Neural cell (in vitro differentiated cells): ENCODE measurements at regions not wholly inside any gene's neighbourhood (a gene's known extent, or its start where the extent isn't known, plus 50 kb on each side); places are given as distances from the start of the nearest gene placed in this dataset.
"Not testable (repeated sequence)": the region's sequence is repeated elsewhere in the genome, so short reads cannot be mapped to it uniquely, and the experiment has no call there.

Source experiments
- H2AFZ ChIP-seq: fragments of 200-600, 300-800 bp; sonication (generic), shearing (Covaris generic); 2 replicates; pipeline ENCODE4 v1.6.0; 2014; ENCODE audit warnings: low read depth, mild to moderate bottlenecking, antibody characterized with exemption, low read length, moderate library complexity
- H3F3A ChIP-seq: fragments of 200-600 bp; shearing (Covaris generic); 2 replicates; pipeline ENCODE4 v1.6.1; 2016; ENCODE audit warnings: mild to moderate bottlenecking, moderate library complexity, mixed read lengths, antibody characterized with exemption, low read length; ENCODE audit not compliant: insufficient read depth, poor library complexity, severe bottlenecking
- H3K27ac ChIP-seq: fragments of 200-600, 300-800 bp; sonication (generic), shearing (Covaris generic); 2 replicates; pipeline ENCODE4 v1.5.1; 2014; ENCODE audit warnings: mild to moderate bottlenecking, low read length, moderate library complexity
- H3K27me3 ChIP-seq: fragments of 300-800, 200-600 bp; sonication (generic), shearing (Covaris generic); 2 replicates; pipeline ENCODE4 v1.6.0; 2014; ENCODE audit warnings: mild to moderate bottlenecking, low read depth, low read length, moderate library complexity; ENCODE audit not compliant: insufficient read depth
- H3K36me3 ChIP-seq: fragments of 300-800, 200-600 bp; sonication (generic), shearing (Covaris generic); 2 replicates; pipeline ENCODE4 v1.5.1; 2014; ENCODE audit warnings: mild to moderate bottlenecking, antibody characterized with exemption, low read length, moderate library complexity; ENCODE audit not compliant: insufficient read depth
- H3K4me2 ChIP-seq: fragments of 300-800, 200-600 bp; sonication (generic), shearing (Covaris generic); 2 replicates; pipeline ENCODE4 v1.6.0; 2014; ENCODE audit warnings: mild to moderate bottlenecking, low read length
- H3K4me3 ChIP-seq: fragments of 300-800, 200-600 bp; sonication (generic), shearing (Covaris generic); 2 replicates; pipeline ENCODE4 v1.5.1; 2014; ENCODE audit warnings: mild to moderate bottlenecking, low read length, moderate library complexity
- H3K79me2 ChIP-seq: fragments of 200-600 bp; shearing (Covaris generic); replicated peaks from 2 replicates; pipeline ENCODE4 v1.6.0; 2014; ENCODE audit warnings: mild to moderate bottlenecking, low read length, moderate library complexity; ENCODE audit not compliant: insufficient read depth
- H3K9ac ChIP-seq: fragments of 300-800, 200-600 bp; sonication (generic), shearing (Covaris generic); 2 replicates; pipeline ENCODE4 v1.6.1; 2016; ENCODE audit warnings: mild to moderate bottlenecking, low read length, mixed read lengths
- H3K9me2 ChIP-seq: fragments of 200-600 bp; shearing (Covaris generic); 2 replicates; pipeline ENCODE4 v1.6.1; 2016; ENCODE audit warnings: mild to moderate bottlenecking, low read length, mixed read lengths; ENCODE audit not compliant: insufficient read depth
- H3K9me3 ChIP-seq: fragments of 200-600, 300-800 bp; sonication (generic), shearing (Covaris generic); 2 replicates; pipeline ENCODE4 v1.6.1; 2016; ENCODE audit warnings: mild to moderate bottlenecking, mixed run types, low read length, moderate library complexity, mixed read lengths
- H4K20me1 ChIP-seq: fragments of 200-600 bp; shearing (Covaris generic); 2 replicates; pipeline ENCODE4 v1.6.1; 2016; ENCODE audit warnings: mild to moderate bottlenecking, mixed run types; ENCODE audit not compliant: insufficient read depth
- CTCF ChIP-seq: fragments of 450-650 bp; IDR thresholded peaks from 2 replicates; pipeline ENCODE4 v1.5.1; 2014; ENCODE audit warnings: antibody characterized with exemption, mild to moderate bottlenecking, moderate library complexity; ENCODE audit not compliant: poor library complexity, severe bottlenecking
- EP300 ChIP-seq: fragments of 450-650 bp; conservative IDR thresholded peaks from 2 replicates; pipeline ENCODE4 v1.6.1; 2014; ENCODE audit warnings: antibody characterized with exemption, mild to moderate bottlenecking, moderate library complexity; ENCODE audit not compliant: poor library complexity, severe bottlenecking
- EZH2 ChIP-seq: fragments of 200-600, 300-800 bp; shearing (Covaris generic), sonication (generic); IDR thresholded peaks from 2 replicates; pipeline ENCODE4 v1.6.1; 2014; ENCODE audit warnings: antibody characterized with exemption, low read length, borderline replicate concordance, mild to moderate bottlenecking; ENCODE audit not compliant: insufficient read depth, poor library complexity, severe bottlenecking
- MXI1 ChIP-seq: fragments of 450-650 bp; conservative IDR thresholded peaks from 2 replicates; pipeline ENCODE4 v1.6.1; 2014; ENCODE audit warnings: antibody characterized with exemption, mild to moderate bottlenecking; ENCODE audit not compliant: poor library complexity, severe bottlenecking
- POLR2AphosphoS5 ChIP-seq: IDR thresholded peaks from 2 replicates; pipeline ENCODE4 v1.6.1; 2012
- RAD21 ChIP-seq: fragments of 450-650 bp; conservative IDR thresholded peaks from 2 replicates; pipeline ENCODE4 v1.6.1; 2014; ENCODE audit warnings: antibody characterized with exemption, mild to moderate bottlenecking, moderate library complexity
- REST ChIP-seq: IDR thresholded peaks from 2 replicates; pipeline ENCODE4 v1.6.1; 2012; ENCODE audit warnings: borderline replicate concordance
- SMC3 ChIP-seq: fragments of 450-650 bp; conservative IDR thresholded peaks from 2 replicates; pipeline ENCODE4 v1.6.1; 2014; ENCODE audit warnings: antibody characterized with exemption, mild to moderate bottlenecking, moderate library complexity; ENCODE audit not compliant: poor library complexity
- TAF1 ChIP-seq: IDR thresholded peaks from 2 replicates; pipeline ENCODE4 v1.6.1; 2012; ENCODE audit warnings: low read depth

GRCh38 chr13:64480211-64480610, 2749.9 kb downstream of the PCDH9 start:
- Histone ChIP-seq H3K27ac (peak overlapping the region; percentile 10), H3K79me2 (no peaks in the 10 kb centered on the region), H3F3A (no peaks in the 10 kb centered on the region), H3K36me3 (no peaks in the 10 kb centered on the region), H3K9me2 (no peaks in the 10 kb centered on the region), H3K9me3 (no peaks in the 10 kb centered on the region), H3K9ac (no peak overlapping the region), H3K27me3 (no peaks in the 10 kb centered on the region), H3K4me2 (no peak overlapping the region), H4K20me1 (no peaks in the 10 kb centered on the region), H2AFZ (no peak overlapping the region), H3K4me3 (no peak overlapping the region)
- TF ChIP-seq SMC3 (no peak), EZH2 (no peak), CTCF (no peak), POLR2AphosphoS5 (peak; percentile 44), TAF1 (no peak), EP300 (peak; percentile 89), REST (peak; percentile 62)

DNA sequence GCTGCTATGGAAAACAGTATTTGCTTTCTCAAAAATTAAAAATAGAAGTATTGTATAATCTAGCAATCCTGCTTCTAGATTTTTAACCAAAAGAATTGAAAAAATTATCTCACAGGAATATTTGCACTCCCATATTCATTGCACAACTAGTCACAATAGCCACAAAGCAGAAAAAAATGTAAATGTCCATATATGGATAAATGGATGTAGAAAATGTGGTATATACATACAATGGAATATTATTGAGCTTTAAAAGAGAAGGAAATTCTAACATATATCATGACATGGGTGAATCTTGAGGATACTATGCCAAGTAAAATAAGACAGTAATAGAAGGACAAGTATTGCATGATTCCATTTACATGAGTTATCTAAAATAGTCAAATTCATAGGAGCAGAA, 2753.0 kb downstream of the PCDH9 start:
- Histone ChIP-seq H3F3A (no peaks in the 10 kb centered on the region), H3K79me2 (no peaks in the 10 kb centered on the region), H4K20me1 (no peaks in the 10 kb centered on the region), H3K27me3 (no peaks in the 10 kb centered on the region), H3K9me3 (no peaks in the 10 kb centered on the region), H3K27ac (no peak overlapping the region), H3K4me2 (no peak overlapping the region), H3K36me3 (no peaks in the 10 kb centered on the region), H3K9ac (no peak overlapping the region), H3K9me2 (no peaks in the 10 kb centered on the region), H3K4me3 (no peak overlapping the region), H2AFZ (no peak overlapping the region)
- TF ChIP-seq EZH2 (no peak), SMC3 (no peak), MXI1 (no peak), POLR2AphosphoS5 (no peak), RAD21 (no peak), CTCF (no peak), REST (no peak), EP300 (no peak), TAF1 (no peak)

- not testable (repeated sequence) for H3K27me3 ChIP-seq, H4K20me1 ChIP-seq, H3K9me2 ChIP-seq, H3K36me3 ChIP-seq, H3K9me3 ChIP-seq, H3K4me2 ChIP-seq, H3K9ac ChIP-seq, H3K79me2 ChIP-seq, H3K27ac ChIP-seq, H3K4me3 ChIP-seq, H3F3A ChIP-seq, H2AFZ ChIP-seq
Observed at GRCh38 chr13:64476041-64476568, 2754.0 kb downstream of the PCDH9 start.
